Glutamatergic neuron (in vitro differentiated cells): ENCODE measurements at regions not wholly inside any gene's neighbourhood (a gene's known extent, or its start where the extent isn't known, plus 50 kb on each side); places are given as distances from the start of the nearest gene placed in this dataset.

Source experiments
- DNase-seq: peaks from one replicate; pipeline ENCODE4 v3.0.0; 2022
- H3K27ac Mint-ChIP-seq: one replicate; pipeline ENCODE4 v1.8.0; 2020; ENCODE audit warnings: mild to moderate bottlenecking, mixed read lengths, inconsistent platforms; ENCODE audit not compliant: unreplicated experiment
- H3K27me3 Mint-ChIP-seq: one replicate; pipeline ENCODE4 v1.8.0; 2020; ENCODE audit warnings: mild to moderate bottlenecking, moderate library complexity, mixed read lengths, inconsistent platforms; ENCODE audit not compliant: unreplicated experiment
- H3K36me3 Mint-ChIP-seq: one replicate; pipeline ENCODE4 v1.8.0; 2020; ENCODE audit warnings: mild to moderate bottlenecking, mixed read lengths, inconsistent platforms; ENCODE audit not compliant: unreplicated experiment
- H3K4me1 Mint-ChIP-seq: one replicate; pipeline ENCODE4 v1.8.0; 2020; ENCODE audit warnings: mild to moderate bottlenecking, low read depth, mixed read lengths, inconsistent platforms; ENCODE audit not compliant: unreplicated experiment
- H3K4me3 Mint-ChIP-seq: one replicate; pipeline ENCODE4 v1.8.0; 2020; ENCODE audit warnings: mild to moderate bottlenecking, mixed read lengths, inconsistent platforms; ENCODE audit not compliant: unreplicated experiment
- H3K9me3 Mint-ChIP-seq: one replicate; pipeline ENCODE4 v1.8.0; 2020; ENCODE audit warnings: mild to moderate bottlenecking, moderate library complexity, mixed read lengths, inconsistent platforms; ENCODE audit not compliant: unreplicated experiment
- CTCF ChIP-seq: fragments of 200-600 bp; sonication (generic); IDR thresholded peaks from one replicate; pipeline ENCODE4 v1.5.0; 2021; ENCODE audit not compliant: partially characterized antibody, unreplicated experiment

- Mint-ChIP-seq H3K9me3 (peaks cover 2% of the 10 kb centered on the region), H3K27ac (no peak overlapping the region), H3K36me3 (no peaks in the 10 kb centered on the region), H3K4me3 (no peak overlapping the region), H3K4me1 (no peaks in the 10 kb centered on the region), H3K27me3 (peaks cover 3% of the 10 kb centered on the region)
- no peak for TF ChIP-seq CTCF
- DNase-seq: no peak
These were observed 262.3 kb downstream of the PTEN start for GRCh38 chr10:88125766-88126165.

- no peak overlapping the region for H3K27ac Mint-ChIP-seq
- H3K36me3 Mint-ChIP-seq: no peaks in the 10 kb centered on the region
These were observed 263.3 kb downstream of the PTEN start for GRCh38 chr10:88126699-88127098.

GRCh38 chr10:88127269-88127668 is 263.8 kb downstream of the PTEN start:
- no peak for TF ChIP-seq CTCF
- H3K9me3 Mint-ChIP-seq: peaks cover 2% of the 10 kb centered on the region
- peaks cover 3% of the 10 kb centered on the region for H3K27me3 Mint-ChIP-seq
- H3K27ac Mint-ChIP-seq: no peak overlapping the region
- DNase-seq: no peak
- H3K4me3 Mint-ChIP-seq: no peak overlapping the region
- H3K4me1 Mint-ChIP-seq: no peaks in the 10 kb centered on the region
- no peaks in the 10 kb centered on the region for H3K36me3 Mint-ChIP-seq

More at GRCh38 chr10:88126699-88127098, 263.3 kb downstream of the PTEN start:
- no peak for DNase-seq
- peaks cover 2% of the 10 kb centered on the region for H3K9me3 Mint-ChIP-seq
- H3K4me1 Mint-ChIP-seq: no peaks in the 10 kb centered on the region
- no peak overlapping the region for H3K4me3 Mint-ChIP-seq
- TF ChIP-seq CTCF: no peak
- peaks cover 3% of the 10 kb centered on the region for H3K27me3 Mint-ChIP-seq

- no peaks in the 10 kb centered on the region for H3K36me3 Mint-ChIP-seq
- peaks cover 3% of the 10 kb centered on the region for H3K27me3 Mint-ChIP-seq
- no peak for DNase-seq
- H3K27ac Mint-ChIP-seq: no peak overlapping the region
- H3K9me3 Mint-ChIP-seq: peaks cover 2% of the 10 kb centered on the region
- TF ChIP-seq CTCF: no peak
- H3K4me1 Mint-ChIP-seq: no peaks in the 10 kb centered on the region
- no peak overlapping the region for H3K4me3 Mint-ChIP-seq
These were observed 264.3 kb downstream of the PTEN start for GRCh38 chr10:88127766-88128165.

GRCh38 chr10:88129013-88129412 is 265.6 kb downstream of the PTEN start:
- no peak for TF ChIP-seq CTCF
- H3K4me3 Mint-ChIP-seq: no peak overlapping the region
- H3K9me3 Mint-ChIP-seq: peaks cover 2% of the 10 kb centered on the region
- no peak for DNase-seq
- H3K4me1 Mint-ChIP-seq: no peaks in the 10 kb centered on the region
- no peaks in the 10 kb centered on the region for H3K36me3 Mint-ChIP-seq
- H3K27me3 Mint-ChIP-seq: peaks cover 3% of the 10 kb centered on the region
- H3K27ac Mint-ChIP-seq: no peak overlapping the region
